HepG2 (cell line): ENCODE measurements at regions not wholly inside any gene's neighbourhood (a gene's known extent, or its start where the extent isn't known, plus 50 kb on each side); places are given as distances from the start of the nearest gene placed in this dataset.

Experiments used
- CTCF ChIP-seq: sonication (generic); formaldehyde crosslinking; IDR thresholded peaks from 2 replicates; pipeline ENCODE4 v1.5.0; 2020; ENCODE audit warnings: mild to moderate bottlenecking, missing genetic modification reagents, moderate library complexity
- HDAC2 ChIP-seq: sonication (generic); formaldehyde crosslinking; IDR thresholded peaks from 2 replicates; pipeline ENCODE4 v1.4.0; 2020; ENCODE audit warnings: missing genetic modification reagents
- KLF12 ChIP-seq: sonication (generic); formaldehyde crosslinking; IDR thresholded peaks from 2 replicates; pipeline ENCODE4 v1.4.0; 2020; ENCODE audit warnings: missing genetic modification reagents, borderline replicate concordance
- NCOA5 ChIP-seq: sonication (generic); formaldehyde crosslinking; IDR thresholded peaks from 2 replicates; pipeline ENCODE4 v1.4.0; 2020; ENCODE audit warnings: missing genetic modification reagents
- PCBP1 ChIP-seq: fragments of 200-400 bp; formaldehyde crosslinking; IDR thresholded peaks from 2 replicates; pipeline ENCODE4 v1.6.1; 2017; ENCODE audit warnings: mild to moderate bottlenecking, low read depth, low read length, borderline replicate concordance
- SIN3A ChIP-seq: IDR thresholded peaks from 2 replicates; pipeline ENCODE4 v1.6.1; 2011; ENCODE audit warnings: low read depth, mild to moderate bottlenecking, control low read depth, low read length, borderline replicate concordance
- XRCC5 ChIP-seq: fragments of 200-400 bp; formaldehyde crosslinking; optimal IDR thresholded peaks from 2 replicates; pipeline ENCODE3; 2017; ENCODE audit warnings: mild to moderate bottlenecking, low read length
- ZNF317 ChIP-seq: sonication (generic); formaldehyde crosslinking; IDR thresholded peaks from 2 replicates; pipeline ENCODE4 v1.5.0; 2020; ENCODE audit warnings: mild to moderate bottlenecking, missing genetic modification reagents

- TF ChIP-seq PCBP1 (no peak), XRCC5 (no peak), HDAC2 (CRISPR knock-in tag) (no peak), SIN3A (no peak), CTCF (CRISPR knock-in tag) (no peak), NCOA5 (CRISPR knock-in tag) (no peak), ZNF317 (no peak), KLF12 (CRISPR knock-in tag) (no peak)
Observed at GRCh38 chr7:25034136-25034535, 54.2 kb upstream of the OSBPL3 start.
